Muscle layer of duodenum (tissue), 2 donors: ENCODE measurements at regions not wholly inside any gene's neighbourhood (a gene's known extent, or its start where the extent isn't known, plus 50 kb on each side); places are given as distances from the start of the nearest gene placed in this dataset.

ENCODE experiments used
- H3K27ac ChIP-seq: one replicate; pipeline ENCODE4 v1.7.0; 2013; ENCODE audit warnings: mild to moderate bottlenecking, low read length
- H3K27me3 ChIP-seq: one replicate; pipeline ENCODE4 v1.7.0; 2013; ENCODE audit warnings: low read depth, mild to moderate bottlenecking, control low read depth, low read length
- H3K36me3 ChIP-seq, 2 donors: one replicate each; pipeline ENCODE4 v1.7.0; 2013; ENCODE audit warnings: low read length in 2 of 2, control low read depth in 1 of 2, mild to moderate bottlenecking in 1 of 2; ENCODE audit not compliant: insufficient read depth in 2 of 2, control insufficient read depth in 1 of 2
- H3K4me1 ChIP-seq, 2 donors: one replicate each; pipeline ENCODE4 v1.7.0; 2013; ENCODE audit warnings: low read length in 2 of 2, mild to moderate bottlenecking in 2 of 2, control low read depth in 1 of 2, moderate library complexity in 1 of 2; ENCODE audit not compliant: insufficient read depth in 2 of 2, control insufficient read depth in 1 of 2
- H3K4me3 ChIP-seq, 2 donors: one replicate each; pipeline ENCODE4 v1.7.0; 2013; ENCODE audit warnings: low read length in 2 of 2, low read depth in 1 of 2, mild to moderate bottlenecking in 1 of 2
- H3K9me3 ChIP-seq, 2 donors: one replicate each; pipeline ENCODE4 v1.7.0; 2013; ENCODE audit warnings: low read length in 2 of 2, control low read depth in 1 of 2, mild to moderate bottlenecking in 1 of 2; ENCODE audit not compliant: control insufficient read depth in 1 of 2
- donor health status: healthy.

DNA sequence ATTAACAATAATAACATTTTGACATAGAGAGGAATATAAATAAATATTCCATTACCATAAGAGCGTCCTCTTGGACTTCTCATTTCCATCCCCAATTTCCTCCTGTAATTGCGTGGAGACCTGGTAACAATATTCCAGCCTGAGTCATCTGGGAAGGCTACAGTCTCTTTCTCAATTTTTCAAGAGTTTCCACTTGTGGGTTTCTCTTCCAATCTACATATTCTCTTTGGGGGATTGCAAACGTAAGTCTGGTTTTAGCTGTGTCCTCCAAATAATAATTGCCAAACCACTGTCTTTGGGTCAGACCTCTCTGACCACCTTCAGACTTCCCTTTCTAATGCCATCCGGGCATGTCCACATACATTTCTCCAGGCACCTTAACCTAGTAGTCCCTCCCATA lies 124.5 kb upstream of the USP24 start:
- no peaks in the 10 kb centered on the region for H3K27me3 ChIP-seq
- peaks cover 0 to 5% of the 10 kb centered on the region in 2 donors for H3K9me3 ChIP-seq
- H3K36me3 ChIP-seq = no peaks in the 10 kb centered on the region
- H3K4me1 ChIP-seq = no peaks in the 10 kb centered on the region
- H3K27ac ChIP-seq = no peak overlapping the region
- H3K4me3 ChIP-seq = no peak overlapping the region

DNA sequence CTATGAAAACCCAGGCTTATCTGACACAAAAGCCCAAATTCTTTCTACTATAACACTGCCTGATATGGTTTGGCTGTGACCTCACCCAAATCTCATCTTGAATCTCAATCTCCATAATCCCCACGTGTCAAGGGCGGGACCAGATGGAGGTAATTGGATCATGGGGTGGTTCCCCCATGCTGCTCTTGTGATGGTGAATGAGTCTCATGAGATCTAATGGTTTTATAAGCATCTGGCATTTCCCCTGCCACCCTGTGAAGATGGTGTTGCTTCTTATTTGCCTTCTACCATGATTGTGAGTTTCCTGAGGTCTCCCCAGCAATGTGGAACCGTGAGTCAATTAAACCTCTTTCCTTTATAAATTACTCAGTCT lies 123.3 kb upstream of the USP24 start:
- Histone ChIP-seq H3K9me3 (peaks cover 0 to 5% of the 10 kb centered on the region in 2 donors), H3K27ac (no peak overlapping the region), H3K36me3 (no peaks in the 10 kb centered on the region), H3K4me1 (no peaks in the 10 kb centered on the region), H3K27me3 (no peaks in the 10 kb centered on the region), H3K4me3 (no peak overlapping the region)

DNA sequence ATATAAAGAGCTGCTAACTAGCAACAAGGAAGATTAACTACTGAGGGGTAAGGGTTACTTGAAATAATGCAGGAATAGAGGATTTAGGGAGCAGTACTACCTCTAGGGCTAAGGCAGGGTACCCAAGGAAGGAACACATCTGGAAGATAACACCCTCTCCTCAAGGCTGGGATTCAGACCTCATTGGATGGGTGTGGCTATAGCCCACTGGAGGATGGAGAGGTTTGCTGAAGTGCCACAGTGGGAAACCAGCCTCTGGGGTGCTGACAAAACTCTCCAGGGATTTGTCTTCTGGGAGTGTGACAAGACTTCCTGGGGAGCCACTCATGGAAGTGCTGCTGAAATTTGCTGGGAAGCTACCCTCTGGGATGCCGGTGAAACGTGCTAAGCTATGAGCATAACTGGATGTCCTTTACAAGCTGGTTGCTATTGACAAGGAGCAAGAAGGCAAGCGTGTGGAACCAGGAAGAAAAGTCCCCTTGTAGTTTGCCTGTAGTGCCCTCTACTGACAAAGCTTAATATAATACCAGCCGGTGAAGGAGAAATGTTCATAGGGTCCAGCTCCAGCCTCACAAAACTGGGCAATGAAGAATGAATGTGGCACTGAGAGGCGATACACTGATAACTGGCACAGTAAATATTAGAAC lies 122.8 kb upstream of the USP24 start:
- Histone ChIP-seq H3K4me1 (no peaks in the 10 kb centered on the region), H3K4me3 (no peak overlapping the region), H3K27me3 (no peaks in the 10 kb centered on the region), H3K9me3 (peaks cover 0 to 5% of the 10 kb centered on the region in 2 donors), H3K27ac (no peak overlapping the region), H3K36me3 (no peaks in the 10 kb centered on the region)

DNA sequence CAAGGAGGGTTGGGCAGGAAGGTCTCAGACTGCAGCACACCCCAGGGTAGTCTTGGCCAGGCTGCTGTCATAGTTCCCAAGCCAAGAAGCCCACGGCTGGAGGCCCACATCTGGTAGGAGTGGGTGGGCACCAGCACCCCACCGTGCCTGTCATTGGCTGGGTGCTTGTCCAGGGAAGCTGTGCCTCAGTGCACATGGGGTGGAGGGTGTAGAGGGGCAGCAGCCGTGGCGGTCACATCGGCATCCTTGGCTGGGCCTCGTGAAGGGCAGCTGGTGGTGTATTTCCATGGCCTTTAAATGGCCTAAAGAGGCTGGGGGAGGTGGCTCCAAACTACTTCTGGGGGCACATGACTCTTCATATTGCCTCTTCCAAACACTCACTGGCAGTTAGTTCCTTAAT lies 119.6 kb upstream of the USP24 start:
- H3K36me3 ChIP-seq = no peaks in the 10 kb centered on the region
- H3K9me3 ChIP-seq = peaks cover 0 to 2% of the 10 kb centered on the region in 2 donors
- no peaks in the 10 kb centered on the region for H3K4me1 ChIP-seq
- no peak overlapping the region for H3K4me3 ChIP-seq
- no peaks in the 10 kb centered on the region for H3K27me3 ChIP-seq
- no peak overlapping the region for H3K27ac ChIP-seq

DNA sequence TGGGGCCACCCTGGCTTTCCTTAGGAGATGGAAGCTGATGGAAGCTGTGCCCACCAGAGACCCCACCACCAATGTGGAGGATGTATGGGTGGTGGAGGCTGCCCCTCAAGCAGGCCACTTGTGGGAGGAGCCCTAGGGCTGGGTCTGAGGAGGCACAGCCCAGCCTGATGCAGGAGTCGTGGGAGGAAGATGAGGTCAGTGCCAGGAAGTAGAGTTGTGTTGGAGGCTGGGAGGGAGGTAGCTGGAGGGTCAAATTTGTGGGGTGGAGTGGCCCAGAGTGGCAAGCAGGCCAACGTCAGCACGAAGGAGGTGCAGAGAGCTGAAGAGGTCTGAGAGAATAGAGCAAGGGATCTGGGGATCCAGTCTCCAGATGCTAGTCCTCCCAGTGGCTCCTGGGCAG lies 119.0 kb upstream of the USP24 start:
- no peaks in the 10 kb centered on the region for H3K27me3 ChIP-seq
- no peaks in the 10 kb centered on the region for H3K4me1 ChIP-seq
- H3K27ac ChIP-seq = no peak overlapping the region
- no peaks in the 10 kb centered on the region for H3K9me3 ChIP-seq
- H3K36me3 ChIP-seq = no peaks in the 10 kb centered on the region
- no peak overlapping the region for H3K4me3 ChIP-seq

DNA sequence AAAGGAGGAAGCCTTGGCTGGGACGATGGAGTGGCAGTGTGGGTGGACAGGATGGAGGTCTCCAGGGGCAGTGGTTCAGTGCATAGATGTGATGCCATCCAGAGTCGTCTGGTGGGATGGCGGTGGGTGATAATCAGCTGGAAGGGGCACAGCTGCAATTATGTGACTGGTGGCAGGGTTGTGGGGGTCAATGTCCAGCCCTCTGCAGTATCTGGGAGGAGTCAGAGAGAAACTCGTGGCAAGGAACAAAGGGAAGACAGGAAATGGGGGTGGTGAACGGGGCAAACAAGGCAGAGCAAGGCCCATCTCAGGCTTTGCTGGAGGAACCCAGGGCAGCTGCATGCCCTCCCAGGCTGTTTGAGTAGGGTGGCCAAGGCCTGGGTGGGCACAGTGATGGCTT lies 118.3 kb upstream of the USP24 start:
- no peak overlapping the region for H3K4me3 ChIP-seq
- no peak overlapping the region for H3K27ac ChIP-seq
- H3K9me3 ChIP-seq = no peaks in the 10 kb centered on the region
- H3K4me1 ChIP-seq = no peaks in the 10 kb centered on the region
- H3K27me3 ChIP-seq = no peaks in the 10 kb centered on the region
- no peaks in the 10 kb centered on the region for H3K36me3 ChIP-seq

DNA sequence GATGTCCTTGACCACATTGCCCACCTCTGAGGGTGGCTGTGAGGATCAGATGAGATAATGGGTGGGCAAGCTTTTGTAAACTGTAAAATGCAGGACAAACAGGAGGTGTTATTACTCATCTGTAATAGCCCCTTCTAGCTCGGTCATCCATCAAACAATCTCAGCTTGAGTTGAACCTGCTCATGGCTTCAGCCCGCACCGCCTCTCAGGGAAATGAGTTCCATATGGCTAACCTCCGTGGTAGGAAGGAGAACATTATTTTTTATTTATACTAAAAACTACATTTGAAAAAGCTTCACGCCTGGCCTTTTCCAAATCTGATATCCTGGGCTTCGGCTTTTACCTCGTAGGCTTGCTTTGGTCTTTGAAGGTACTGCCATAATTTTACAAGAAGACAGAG lies 116.2 kb upstream of the USP24 start:
- no peaks in the 10 kb centered on the region for H3K36me3 ChIP-seq
- H3K9me3 ChIP-seq = no peaks in the 10 kb centered on the region
- no peak overlapping the region for H3K4me3 ChIP-seq
- no peaks in the 10 kb centered on the region for H3K27me3 ChIP-seq
- no peaks in the 10 kb centered on the region for H3K4me1 ChIP-seq
- no peak overlapping the region for H3K27ac ChIP-seq

DNA sequence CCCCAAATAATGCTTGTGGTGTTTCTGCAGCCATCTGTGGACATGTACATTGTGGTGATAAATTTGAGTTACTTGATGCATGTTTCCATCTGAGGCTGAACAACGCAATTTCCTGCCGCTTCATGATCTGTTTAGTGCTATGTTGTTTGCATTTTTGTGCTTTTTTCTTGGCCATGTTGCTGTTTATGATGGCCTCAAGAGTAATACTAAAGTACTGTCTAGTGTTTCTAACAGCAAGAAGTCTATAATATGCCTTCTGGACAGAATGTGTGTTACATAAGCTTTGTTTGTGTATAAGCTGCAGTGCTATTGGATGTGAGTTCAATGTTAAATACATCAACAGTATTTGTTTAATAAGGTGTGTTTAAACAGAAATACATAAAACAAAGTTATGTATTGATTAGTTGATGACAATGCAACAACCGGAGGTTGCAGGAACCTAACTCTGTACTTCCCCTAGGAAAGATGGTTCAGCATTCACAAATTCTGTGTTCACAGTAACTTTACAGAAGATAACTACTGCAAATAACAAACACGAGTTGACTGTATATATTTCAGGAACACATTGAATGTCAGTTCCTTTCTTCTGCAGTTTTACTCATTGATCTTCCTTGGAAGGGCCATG lies 114.8 kb upstream of the USP24 start:
- H3K27me3 ChIP-seq = no peaks in the 10 kb centered on the region
- H3K9me3 ChIP-seq = no peaks in the 10 kb centered on the region
- H3K36me3 ChIP-seq = no peaks in the 10 kb centered on the region
- H3K4me1 ChIP-seq = no peaks in the 10 kb centered on the region
- no peak overlapping the region for H3K27ac ChIP-seq
- no peak overlapping the region for H3K4me3 ChIP-seq

DNA sequence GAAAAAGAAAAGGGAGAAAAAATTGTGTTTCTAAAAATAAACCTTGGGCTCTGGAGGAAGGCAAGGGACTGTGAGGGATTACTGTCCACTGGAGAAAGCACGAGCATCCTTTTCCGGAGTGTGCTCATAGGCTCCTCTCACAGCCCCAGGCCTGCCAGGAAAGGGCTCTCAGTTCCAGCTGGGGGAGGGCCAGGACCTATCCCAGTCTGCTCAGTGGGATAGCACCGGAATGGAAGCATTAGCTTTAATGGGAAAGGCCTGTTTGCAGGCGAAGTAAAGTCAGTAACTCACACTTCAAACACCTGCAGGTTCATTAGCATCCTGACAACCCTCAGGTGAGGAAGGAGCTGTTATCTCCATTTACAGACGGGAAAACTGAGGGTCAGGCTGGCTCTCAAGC lies 113.9 kb upstream of the USP24 start:
- Histone ChIP-seq H3K27me3 (no peaks in the 10 kb centered on the region), H3K36me3 (no peaks in the 10 kb centered on the region), H3K27ac (no peak overlapping the region), H3K9me3 (no peaks in the 10 kb centered on the region), H3K4me1 (no peaks in the 10 kb centered on the region), H3K4me3 (no peak overlapping the region)

DNA sequence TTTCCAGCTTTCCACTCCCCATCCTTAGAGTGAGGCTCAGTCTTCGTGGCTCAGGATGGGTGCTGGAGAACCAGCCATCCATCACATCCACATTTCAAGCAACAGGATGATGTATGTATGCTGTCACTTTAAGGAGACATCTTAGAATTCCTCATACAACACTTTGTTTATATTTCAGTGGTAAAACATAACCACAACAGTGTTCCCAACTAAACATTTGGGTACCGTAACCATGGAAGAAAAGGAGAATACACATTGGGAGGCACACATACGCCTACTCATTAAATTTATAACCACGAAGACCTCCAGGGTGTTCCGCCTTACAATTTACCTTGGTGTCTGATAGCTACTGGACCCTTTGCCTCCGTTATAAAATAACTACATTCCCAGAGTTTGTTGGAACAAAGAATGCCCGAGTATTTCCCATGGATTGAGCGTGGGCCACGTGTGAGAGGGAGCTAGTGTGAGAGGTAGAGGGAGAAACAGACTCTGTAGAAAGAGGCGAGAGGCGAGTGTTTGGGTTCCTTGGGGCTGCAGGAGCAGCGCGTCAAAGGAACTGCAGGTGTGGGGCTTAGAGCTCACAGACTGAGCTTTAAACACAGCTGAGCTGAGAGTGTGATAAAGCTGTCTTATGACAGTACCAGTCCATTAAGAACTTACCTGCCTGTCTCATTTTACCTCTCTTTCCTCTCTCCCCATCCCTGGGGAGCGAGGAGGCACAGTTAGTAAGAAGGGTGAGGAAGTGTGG lies 111.5 kb upstream of the USP24 start:
- Histone ChIP-seq H3K27me3 (no peaks in the 10 kb centered on the region), H3K4me3 (no peak overlapping the region), H3K9me3 (no peaks in the 10 kb centered on the region), H3K36me3 (no peaks in the 10 kb centered on the region), H3K4me1 (no peaks in the 10 kb centered on the region), H3K27ac (no peak overlapping the region)

DNA sequence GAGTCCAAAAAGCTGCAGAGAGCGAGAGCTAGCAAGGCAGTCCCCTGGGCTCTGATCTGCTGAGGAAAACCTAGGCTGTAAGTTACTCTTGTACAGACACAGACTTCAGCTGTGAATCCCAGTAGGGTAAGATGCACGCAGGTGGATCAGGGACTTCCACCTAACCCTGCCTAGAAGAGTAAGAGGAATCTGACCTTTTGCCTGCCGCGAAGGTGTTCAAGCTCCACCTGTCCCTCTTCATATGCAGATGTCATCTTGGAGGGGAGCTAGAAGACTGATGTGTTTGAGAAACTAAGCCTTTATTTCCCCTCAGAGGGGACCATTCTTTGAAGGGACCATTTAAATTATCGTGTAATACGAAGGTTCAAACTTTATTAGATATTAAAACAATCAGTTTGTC lies 108.6 kb upstream of the USP24 start:
- no peak overlapping the region for H3K27ac ChIP-seq
- H3K36me3 ChIP-seq = no peaks in the 10 kb centered on the region
- H3K4me3 ChIP-seq = no peak overlapping the region
- H3K4me1 ChIP-seq = no peaks in the 10 kb centered on the region
- H3K9me3 ChIP-seq = no peaks in the 10 kb centered on the region
- H3K27me3 ChIP-seq = no peaks in the 10 kb centered on the region
